ENCODE measurements at regions not wholly inside any gene's neighbourhood (a gene's known extent, or its start where the extent isn't known, plus 50 kb on each side); places are given as distances from the start of the nearest gene placed in this dataset.

DNA sequence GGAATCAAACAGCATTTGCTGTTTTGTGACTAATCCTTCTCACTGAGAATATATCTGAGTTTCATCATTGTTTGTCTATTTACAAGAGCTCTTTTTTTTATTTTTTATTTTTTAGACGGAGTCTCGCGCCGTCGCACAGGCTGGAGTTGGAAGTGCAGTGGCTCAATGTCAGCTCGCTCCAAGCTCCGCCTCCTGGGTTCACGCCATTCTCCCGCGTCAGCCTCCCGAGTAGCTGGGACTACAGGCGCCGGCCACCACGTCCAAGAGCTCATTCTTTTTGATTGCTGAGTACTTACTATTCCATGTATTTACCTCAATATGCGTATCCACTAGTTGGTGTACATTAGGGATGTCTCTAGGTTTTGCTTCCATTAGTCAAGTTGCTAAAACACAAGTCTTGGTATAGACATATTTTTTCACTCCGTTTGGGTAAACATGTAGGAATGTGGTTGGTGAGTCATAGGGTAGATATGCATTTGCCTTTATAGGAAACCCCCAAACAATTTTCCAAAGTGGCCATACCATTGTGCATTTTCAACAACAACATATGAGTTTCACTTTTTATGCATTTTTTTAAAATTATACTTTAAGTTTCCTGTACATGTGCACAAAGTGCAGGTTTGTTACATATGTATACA lies 1005.0 kb upstream of the CDH10 start:
- no peak for TF ChIP-seq EZH2 (IDR thresholded peaks at IDR 0.05; ENCODE audit: borderline replicate concordance, low read length)
- no peak for TF ChIP-seq CTCF (conservative IDR thresholded peaks at IDR 0.05 in 1 of 2, IDR thresholded peaks at IDR 0.05 in 1 of 2; ENCODE audit: extremely low read depth in 1 of 2, insufficient read depth in 1 of 2, low read depth in 1 of 2, low read length in 2 of 2)

All from mammary epithelial cell (primary cell).